Liver (tissue), 3 donors: ENCODE measurements at regions not wholly inside any gene's neighbourhood (a gene's known extent, or its start where the extent isn't known, plus 50 kb on each side); places are given as distances from the start of the nearest gene placed in this dataset.

ENCODE experiments used
- HNF4G ChIP-seq: IDR thresholded peaks from 2 replicates; pipeline ENCODE4 v1.6.1; 2016; ENCODE audit warnings: antibody characterized with exemption
- SP1 ChIP-seq: IDR thresholded peaks from 2 replicates; pipeline ENCODE4 v1.6.1; 2018; ENCODE audit warnings: antibody characterized with exemption, mild to moderate bottlenecking
- TF ChIP-seq, protein P1 (sequence below): fragments of 150-350 bp; IDR thresholded peaks from 2 replicates; pipeline ENCODE4 v1.5.1; 2017; ENCODE audit warnings: improper control_type of control experiment, low read depth, low read length; ENCODE audit not compliant: missing input control
- TF ChIP-seq, protein P2 (sequence below): IDR thresholded peaks from 2 replicates; pipeline ENCODE4 v1.6.1; 2016; ENCODE audit warnings: antibody characterized with exemption
- donor health status: healthy.
- donor health status: healthy.

DNA sequence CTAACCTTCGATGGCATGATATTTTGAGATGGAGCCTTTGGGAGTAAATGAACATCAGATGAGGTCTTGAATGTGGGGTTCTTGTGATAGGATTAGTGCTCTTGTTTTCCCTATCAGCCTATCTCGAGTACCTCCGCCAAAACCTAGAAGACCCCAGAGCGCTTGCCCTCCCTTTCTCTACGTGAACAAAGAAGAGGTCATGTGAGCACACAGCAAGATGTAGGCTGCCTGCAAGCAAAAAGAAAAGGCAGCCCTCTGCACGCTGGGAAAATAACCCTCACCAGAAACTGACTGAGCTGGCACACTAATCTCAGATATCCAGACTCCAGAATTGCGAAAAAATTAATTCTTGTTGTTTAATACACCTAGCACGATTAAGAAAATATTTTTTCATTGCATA, 799.8 kb upstream of the SLC10A2 start:
- TF ChIP-seq, protein P1, sequence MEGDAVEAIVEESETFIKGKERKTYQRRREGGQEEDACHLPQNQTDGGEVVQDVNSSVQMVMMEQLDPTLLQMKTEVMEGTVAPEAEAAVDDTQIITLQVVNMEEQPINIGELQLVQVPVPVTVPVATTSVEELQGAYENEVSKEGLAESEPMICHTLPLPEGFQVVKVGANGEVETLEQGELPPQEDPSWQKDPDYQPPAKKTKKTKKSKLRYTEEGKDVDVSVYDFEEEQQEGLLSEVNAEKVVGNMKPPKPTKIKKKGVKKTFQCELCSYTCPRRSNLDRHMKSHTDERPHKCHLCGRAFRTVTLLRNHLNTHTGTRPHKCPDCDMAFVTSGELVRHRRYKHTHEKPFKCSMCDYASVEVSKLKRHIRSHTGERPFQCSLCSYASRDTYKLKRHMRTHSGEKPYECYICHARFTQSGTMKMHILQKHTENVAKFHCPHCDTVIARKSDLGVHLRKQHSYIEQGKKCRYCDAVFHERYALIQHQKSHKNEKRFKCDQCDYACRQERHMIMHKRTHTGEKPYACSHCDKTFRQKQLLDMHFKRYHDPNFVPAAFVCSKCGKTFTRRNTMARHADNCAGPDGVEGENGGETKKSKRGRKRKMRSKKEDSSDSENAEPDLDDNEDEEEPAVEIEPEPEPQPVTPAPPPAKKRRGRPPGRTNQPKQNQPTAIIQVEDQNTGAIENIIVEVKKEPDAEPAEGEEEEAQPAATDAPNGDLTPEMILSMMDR = no peak
- TF ChIP-seq, protein P2, sequence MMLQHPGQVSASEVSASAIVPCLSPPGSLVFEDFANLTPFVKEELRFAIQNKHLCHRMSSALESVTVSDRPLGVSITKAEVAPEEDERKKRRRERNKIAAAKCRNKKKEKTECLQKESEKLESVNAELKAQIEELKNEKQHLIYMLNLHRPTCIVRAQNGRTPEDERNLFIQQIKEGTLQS = no peak
- TF ChIP-seq HNF4G (no peak), SP1 (no peak)
